ENCODE measurements at regions not wholly inside any gene's neighbourhood (a gene's known extent, or its start where the extent isn't known, plus 50 kb on each side); places are given as distances from the start of the nearest gene placed in this dataset.
A peak's percentile ranks its signal among the peaks of the same experiment; 100 is the strongest.

DNA sequence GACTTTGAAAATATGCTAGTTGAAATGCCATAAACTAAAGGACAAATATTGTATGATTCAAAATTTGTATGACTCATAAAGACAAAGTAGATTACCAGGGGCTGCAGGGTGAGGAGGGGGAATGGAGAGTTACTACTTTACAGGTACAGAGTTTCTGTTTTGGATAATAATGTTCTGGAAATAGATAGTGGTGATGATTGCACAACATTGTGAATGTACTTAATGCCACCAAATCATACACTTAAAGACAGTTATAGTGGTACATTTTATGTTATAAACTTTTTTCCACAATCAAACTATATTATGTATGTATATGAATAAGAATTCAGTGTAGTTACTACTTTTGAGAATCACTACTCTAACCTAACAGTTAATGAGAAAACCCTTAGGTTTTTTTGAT, 368.1 kb downstream of the ZFHX3 start:
- POLR2A ChIA-PET = no interaction called here

DNA sequence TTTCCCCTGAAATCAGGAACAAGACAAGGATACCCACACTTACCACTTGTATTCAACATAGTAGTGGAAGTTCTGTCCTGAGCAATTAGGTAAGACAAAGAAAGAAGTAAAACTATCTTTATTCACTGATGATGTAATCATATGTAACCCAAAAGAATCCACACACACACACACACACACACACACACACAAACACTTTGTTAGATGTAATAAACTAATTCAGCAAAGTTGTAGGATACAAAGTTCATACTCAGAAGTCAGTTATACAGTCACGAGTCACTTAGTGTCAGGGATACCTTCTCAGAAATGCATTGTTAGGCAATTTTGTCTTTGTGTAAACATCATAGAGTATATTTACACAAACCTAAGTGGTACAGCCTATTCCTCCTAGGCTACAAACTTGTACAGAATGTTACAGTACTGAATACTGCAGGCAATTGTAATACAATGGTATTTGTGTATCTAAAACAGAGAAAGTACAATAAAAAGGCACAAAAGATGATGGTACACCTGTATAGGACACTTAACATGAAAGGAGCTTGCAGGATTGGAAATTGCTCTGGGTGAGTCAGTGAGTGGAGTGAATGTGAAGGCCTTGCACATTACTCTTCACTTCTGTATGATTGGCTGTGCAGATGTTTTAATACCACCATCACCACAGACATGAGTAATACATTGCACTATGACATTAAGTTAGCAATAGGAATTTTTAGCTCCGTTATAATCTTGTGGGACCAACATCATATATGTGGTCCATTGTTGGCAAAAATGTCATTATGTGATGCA, 370.1 kb downstream of the ZFHX3 start:
- TF ChIP-seq, protein P1, sequence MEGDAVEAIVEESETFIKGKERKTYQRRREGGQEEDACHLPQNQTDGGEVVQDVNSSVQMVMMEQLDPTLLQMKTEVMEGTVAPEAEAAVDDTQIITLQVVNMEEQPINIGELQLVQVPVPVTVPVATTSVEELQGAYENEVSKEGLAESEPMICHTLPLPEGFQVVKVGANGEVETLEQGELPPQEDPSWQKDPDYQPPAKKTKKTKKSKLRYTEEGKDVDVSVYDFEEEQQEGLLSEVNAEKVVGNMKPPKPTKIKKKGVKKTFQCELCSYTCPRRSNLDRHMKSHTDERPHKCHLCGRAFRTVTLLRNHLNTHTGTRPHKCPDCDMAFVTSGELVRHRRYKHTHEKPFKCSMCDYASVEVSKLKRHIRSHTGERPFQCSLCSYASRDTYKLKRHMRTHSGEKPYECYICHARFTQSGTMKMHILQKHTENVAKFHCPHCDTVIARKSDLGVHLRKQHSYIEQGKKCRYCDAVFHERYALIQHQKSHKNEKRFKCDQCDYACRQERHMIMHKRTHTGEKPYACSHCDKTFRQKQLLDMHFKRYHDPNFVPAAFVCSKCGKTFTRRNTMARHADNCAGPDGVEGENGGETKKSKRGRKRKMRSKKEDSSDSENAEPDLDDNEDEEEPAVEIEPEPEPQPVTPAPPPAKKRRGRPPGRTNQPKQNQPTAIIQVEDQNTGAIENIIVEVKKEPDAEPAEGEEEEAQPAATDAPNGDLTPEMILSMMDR (IDR thresholded peaks at IDR 0.05; ENCODE audit: control extremely low read depth, extremely low read depth, low read depth, missing control alignments) = no peak

More for the DNA sequence above, 368.1 kb downstream of the ZFHX3 start:
- no peak for DNase-seq (ENCODE audit: extremely low spot score)
- CTCF ChIA-PET = no interaction called here
- TF ChIP-seq, protein P1 (IDR thresholded peaks at IDR 0.05; ENCODE audit: control extremely low read depth, extremely low read depth, low read depth, missing control alignments) = no peak

DNA sequence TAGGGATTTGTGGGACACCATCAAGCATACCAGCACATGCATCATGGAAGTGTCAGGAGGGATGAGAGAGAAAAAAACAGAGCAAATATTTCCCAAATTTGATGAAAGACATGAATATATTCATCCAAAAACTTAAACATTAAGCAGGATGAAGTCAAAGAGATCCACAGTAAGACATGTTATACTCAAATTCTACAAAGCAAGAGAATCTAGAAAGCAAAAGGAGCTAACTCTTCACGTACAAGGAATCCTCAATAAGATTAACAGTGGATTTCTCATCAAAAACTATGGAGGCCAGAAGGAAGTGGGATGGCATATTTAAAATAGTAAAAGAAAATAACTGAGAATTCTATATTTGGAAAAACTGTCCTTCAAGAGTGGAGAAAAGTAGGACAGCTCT, 374.8 kb downstream of the ZFHX3 start:
- CTCF ChIA-PET = interaction anchor here (0.8 kb wide), 1 partner anchor 15 kb away, joined by 3 read pairs; no protein-coding TSS in a partner anchor
- no peak for DNase-seq (ENCODE audit: extremely low spot score)
- TF ChIP-seq, protein P1 (IDR thresholded peaks at IDR 0.05; ENCODE audit: control extremely low read depth, extremely low read depth, low read depth, missing control alignments) = no peak
- POLR2A ChIA-PET = no interaction called here

More for the DNA sequence above, 370.1 kb downstream of the ZFHX3 start:
- no peak for DNase-seq (ENCODE audit: extremely low spot score)
- ChIA-PET CTCF (no interaction called here), POLR2A (no interaction called here)

DNA sequence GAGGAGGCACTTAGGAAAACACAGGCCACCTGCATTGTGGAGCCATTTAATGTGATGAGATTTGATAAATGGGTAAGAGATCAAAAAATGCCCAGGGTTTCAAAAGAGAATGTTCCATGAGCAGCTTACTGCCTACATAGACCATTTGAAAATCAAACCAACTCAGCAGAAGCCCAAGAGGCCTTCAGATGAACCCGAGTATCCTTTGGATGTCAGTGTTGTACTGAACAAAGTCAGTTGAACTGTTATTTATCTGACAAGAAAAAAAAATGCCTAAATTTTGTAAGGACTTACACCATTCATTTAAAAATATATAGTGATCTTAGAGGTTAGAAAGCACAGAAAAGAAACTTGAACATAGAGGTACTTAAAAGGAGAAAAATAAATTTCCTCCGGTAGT, 381.7 kb downstream of the ZFHX3 start:
- POLR2A ChIA-PET = no interaction called here
- DNase-seq (ENCODE audit: extremely low spot score) = no peak
- TF ChIP-seq, protein P1 (IDR thresholded peaks at IDR 0.05; ENCODE audit: control extremely low read depth, extremely low read depth, low read depth, missing control alignments) = peak; percentile 17
- CTCF ChIA-PET = no interaction called here

DNA sequence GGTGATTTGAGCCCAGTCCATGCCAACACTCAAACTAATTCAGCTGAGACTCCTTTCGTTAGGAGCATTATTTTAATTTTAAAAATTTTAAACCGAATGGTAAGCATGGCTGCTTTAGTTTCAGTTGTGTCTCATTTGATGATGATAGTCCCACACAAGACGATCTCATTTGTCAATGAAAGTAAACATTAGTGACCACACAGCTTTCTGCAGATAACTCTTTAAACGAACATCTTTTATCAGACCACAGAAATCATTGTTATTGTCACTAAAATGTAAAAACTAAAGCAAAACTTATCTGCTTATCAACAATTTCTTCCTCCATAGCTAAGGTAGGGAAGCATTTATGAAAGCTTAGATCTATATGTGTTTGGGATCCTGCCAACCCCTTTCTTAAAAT, 382.2 kb downstream of the ZFHX3 start:
- CTCF ChIA-PET = interaction anchor here (1.5 kb wide), 1 partner anchor 74 kb away, joined by 3 read pairs; no protein-coding TSS in a partner anchor
- POLR2A ChIA-PET = interaction anchor here (0.7 kb wide), 1 partner anchor 138 kb away, joined by 3 read pairs; no protein-coding TSS in a partner anchor
- TF ChIP-seq, protein P1 (IDR thresholded peaks at IDR 0.05; ENCODE audit: control extremely low read depth, extremely low read depth, low read depth, missing control alignments) = no peak
- no peak for DNase-seq (ENCODE audit: extremely low spot score)

- TF ChIP-seq, protein P1 (IDR thresholded peaks at IDR 0.05; ENCODE audit: control extremely low read depth, extremely low read depth, low read depth, missing control alignments) = no peak
- peak; percentile 97 for DNase-seq (ENCODE audit: extremely low spot score)
- CTCF ChIA-PET = interaction anchor here (1.4 to 1.5 kb wide), 2 partner anchors 74 to 121 kb away, joined by 3 read pairs; no protein-coding TSS in a partner anchor
- POLR2A ChIA-PET = no interaction called here
Observed at GRCh38 chr16:72664509-72665408, 383.2 kb downstream of the ZFHX3 start.
